Loucy (cell line): ENCODE measurements at regions not wholly inside any gene's neighbourhood (a gene's known extent, or its start where the extent isn't known, plus 50 kb on each side); places are given as distances from the start of the nearest gene placed in this dataset.

ENCODE experiments used
- H2AFZ ChIP-seq: fragments of 200-600 bp; sonication (generic); 2 replicates; pipeline ENCODE4 v1.6.0; 2016; ENCODE audit warnings: antibody characterized with exemption, mild to moderate bottlenecking, low read length, moderate library complexity
- H3F3A ChIP-seq: fragments of 200-600 bp; 2 replicates; pipeline ENCODE4 v1.6.0; 2016; ENCODE audit warnings: antibody characterized with exemption, low read depth, mild to moderate bottlenecking
- H3K27me3 ChIP-seq: fragments of 200-600 bp; sonication (generic); 2 replicates; pipeline ENCODE4 v1.6.1; 2014; ENCODE audit warnings: low read length, mild to moderate bottlenecking; ENCODE audit not compliant: insufficient read depth, poor library complexity, severe bottlenecking
- H3K36me3 ChIP-seq: fragments of 200-600 bp; sonication (generic); 2 replicates; pipeline ENCODE4 v1.6.1; 2016; ENCODE audit warnings: low read length; ENCODE audit not compliant: insufficient read depth
- H3K4me1 ChIP-seq: fragments of 200-600 bp; sonication (generic); 2 replicates; pipeline ENCODE4 v1.5.1; 2014; ENCODE audit warnings: low read length, mild to moderate bottlenecking; ENCODE audit not compliant: insufficient read depth, poor library complexity, severe bottlenecking
- H3K4me2 ChIP-seq: fragments of 200-600 bp; sonication (generic); 2 replicates; pipeline ENCODE4 v1.6.0; 2014; ENCODE audit warnings: antibody characterized with exemption, low read length, low read depth, mild to moderate bottlenecking; ENCODE audit not compliant: poor library complexity, severe bottlenecking
- H3K4me3 ChIP-seq: fragments of 200-600 bp; sonication (generic); 2 replicates; pipeline ENCODE4 v1.5.1; 2014; ENCODE audit warnings: low read length, mild to moderate bottlenecking, mixed read lengths; ENCODE audit not compliant: poor library complexity, severe bottlenecking
- H3K79me2 ChIP-seq: fragments of 200-600 bp; sonication (generic); 2 replicates; pipeline ENCODE4 v1.6.1; 2014; ENCODE audit warnings: low read length; ENCODE audit not compliant: insufficient read depth
- H3K9ac ChIP-seq: fragments of 200-600 bp; sonication (generic); 2 replicates; pipeline ENCODE4 v1.6.0; 2014; ENCODE audit warnings: mild to moderate bottlenecking, low read depth, low read length, moderate library complexity; ENCODE audit not compliant: poor library complexity, severe bottlenecking
- H3K9me2 ChIP-seq: fragments of 200-600 bp; sonication (generic); replicated peaks from 2 replicates; pipeline ENCODE4 v1.6.1; 2016; ENCODE audit warnings: low read depth, low read length, mixed read lengths
- H3K9me3 ChIP-seq: fragments of 200-600 bp; sonication (generic); 2 replicates; pipeline ENCODE4 v1.6.1; 2014; ENCODE audit warnings: mild to moderate bottlenecking, antibody characterized with exemption, low read length, low read depth; ENCODE audit not compliant: insufficient read depth
- H4K20me1 ChIP-seq: fragments of 200-600 bp; sonication (generic); 2 replicates; pipeline ENCODE4 v1.6.0; 2014; ENCODE audit warnings: antibody characterized with exemption, low read length, mild to moderate bottlenecking; ENCODE audit not compliant: insufficient read depth, poor library complexity, severe bottlenecking
- EZH2phosphoT487 ChIP-seq: fragments of 200-600 bp; IDR thresholded peaks from 2 replicates; pipeline ENCODE4 v1.6.1; 2018; ENCODE audit warnings: antibody characterized with exemption, mild to moderate bottlenecking, moderate library complexity, borderline replicate concordance
- TF ChIP-seq, protein P1 (sequence below): fragments of 200-600 bp; sonication (generic); conservative IDR thresholded peaks from 2 replicates; pipeline ENCODE4 v1.5.1; 2014; ENCODE audit warnings: mild to moderate bottlenecking, antibody characterized with exemption, low read length

DNA sequence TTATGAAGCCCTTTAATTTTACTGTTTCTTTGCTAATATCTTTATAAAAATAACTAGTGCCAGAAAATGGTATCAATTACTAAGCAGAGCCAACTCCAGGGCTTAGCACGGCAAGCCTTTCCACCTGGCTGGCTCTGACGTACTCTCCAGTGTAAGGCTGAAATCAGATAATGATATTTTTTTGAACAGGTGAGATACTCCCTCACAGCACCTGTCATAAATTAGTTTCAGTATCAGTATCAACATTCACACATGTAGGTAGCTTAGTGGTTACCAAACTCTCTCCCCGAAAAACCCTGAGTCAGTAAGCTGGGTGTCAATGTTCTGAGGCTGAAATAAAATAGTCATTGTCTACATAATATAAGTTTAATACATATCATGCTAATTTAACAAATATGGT lies 710.1 kb downstream of the SQOR start:
- Histone ChIP-seq H3K27me3 (no peaks in the 10 kb centered on the region), H3F3A (no peaks in the 10 kb centered on the region), H3K9ac (no peak overlapping the region), H3K4me2 (no peak overlapping the region), H3K4me1 (no peaks in the 10 kb centered on the region), H3K79me2 (no peaks in the 10 kb centered on the region), H2AFZ (no peak overlapping the region), H3K36me3 (no peaks in the 10 kb centered on the region), H4K20me1 (no peaks in the 10 kb centered on the region), H3K9me3 (no peaks in the 10 kb centered on the region), H3K9me2 (no peaks in the 10 kb centered on the region; the same call in 1 of the 2 replicates), H3K4me3 (no peak overlapping the region)
- TF ChIP-seq, protein P1, sequence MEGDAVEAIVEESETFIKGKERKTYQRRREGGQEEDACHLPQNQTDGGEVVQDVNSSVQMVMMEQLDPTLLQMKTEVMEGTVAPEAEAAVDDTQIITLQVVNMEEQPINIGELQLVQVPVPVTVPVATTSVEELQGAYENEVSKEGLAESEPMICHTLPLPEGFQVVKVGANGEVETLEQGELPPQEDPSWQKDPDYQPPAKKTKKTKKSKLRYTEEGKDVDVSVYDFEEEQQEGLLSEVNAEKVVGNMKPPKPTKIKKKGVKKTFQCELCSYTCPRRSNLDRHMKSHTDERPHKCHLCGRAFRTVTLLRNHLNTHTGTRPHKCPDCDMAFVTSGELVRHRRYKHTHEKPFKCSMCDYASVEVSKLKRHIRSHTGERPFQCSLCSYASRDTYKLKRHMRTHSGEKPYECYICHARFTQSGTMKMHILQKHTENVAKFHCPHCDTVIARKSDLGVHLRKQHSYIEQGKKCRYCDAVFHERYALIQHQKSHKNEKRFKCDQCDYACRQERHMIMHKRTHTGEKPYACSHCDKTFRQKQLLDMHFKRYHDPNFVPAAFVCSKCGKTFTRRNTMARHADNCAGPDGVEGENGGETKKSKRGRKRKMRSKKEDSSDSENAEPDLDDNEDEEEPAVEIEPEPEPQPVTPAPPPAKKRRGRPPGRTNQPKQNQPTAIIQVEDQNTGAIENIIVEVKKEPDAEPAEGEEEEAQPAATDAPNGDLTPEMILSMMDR: no peak
- TF ChIP-seq EZH2phosphoT487: no peak

DNA sequence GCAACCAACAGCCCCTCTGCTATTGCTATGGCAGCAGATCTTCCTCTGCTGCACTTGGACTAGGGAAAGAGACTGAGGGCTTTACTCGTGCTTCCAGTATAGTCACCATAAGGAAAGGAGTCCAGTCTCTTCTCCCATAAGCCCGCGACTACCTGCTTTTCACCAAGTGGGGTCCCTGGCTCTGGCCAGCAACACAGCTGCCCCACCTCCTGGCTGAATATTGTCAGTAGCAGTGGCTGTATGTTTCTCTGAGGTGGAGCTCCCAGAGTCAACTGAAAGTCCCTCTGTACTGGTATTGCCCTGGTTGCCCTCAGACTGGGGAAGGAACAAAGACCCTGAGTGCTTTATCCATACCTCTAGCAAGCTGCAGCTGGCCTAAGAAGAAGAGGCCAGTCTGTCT lies 719.6 kb downstream of the SQOR start:
- TF ChIP-seq EZH2phosphoT487: no peak
- TF ChIP-seq, protein P1: no peak
- no peaks in the 10 kb centered on the region for H3K9me2 ChIP-seq
- no peak overlapping the region for H3K4me2 ChIP-seq
- H3K9me3 ChIP-seq: no peaks in the 10 kb centered on the region
- no peaks in the 10 kb centered on the region for H3K79me2 ChIP-seq
- H3K4me1 ChIP-seq: no peaks in the 10 kb centered on the region
- H3K4me3 ChIP-seq: no peak overlapping the region
- H3K9ac ChIP-seq: no peak overlapping the region
- H3K36me3 ChIP-seq: no peaks in the 10 kb centered on the region
- H3F3A ChIP-seq: no peaks in the 10 kb centered on the region
- H3K27me3 ChIP-seq: no peaks in the 10 kb centered on the region
- no peaks in the 10 kb centered on the region for H4K20me1 ChIP-seq
- H2AFZ ChIP-seq: no peak overlapping the region

DNA sequence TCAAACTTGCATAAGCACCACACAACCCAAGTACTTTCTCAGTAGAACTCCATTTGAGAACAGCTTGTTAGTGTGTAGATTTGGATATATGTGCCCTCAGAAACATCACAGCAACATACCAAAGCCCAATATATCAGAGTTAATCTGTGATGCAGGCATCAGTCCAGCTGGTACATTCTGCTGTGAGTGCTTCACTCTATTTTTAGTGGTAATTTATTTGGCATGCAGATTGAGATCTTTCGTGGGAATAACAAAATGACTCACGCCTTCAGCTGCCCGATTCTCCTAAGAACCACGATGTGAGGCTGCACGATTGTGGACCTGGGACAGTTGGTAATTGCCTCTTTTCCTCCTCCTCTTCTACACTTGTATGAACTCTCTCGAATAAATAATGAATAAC lies 730.7 kb downstream of the SQOR start:
- Histone ChIP-seq H2AFZ (no peak overlapping the region), H4K20me1 (no peaks in the 10 kb centered on the region), H3K36me3 (no peaks in the 10 kb centered on the region), H3K4me3 (no peak overlapping the region), H3K9ac (no peak overlapping the region), H3K4me1 (no peaks in the 10 kb centered on the region), H3K9me3 (no peaks in the 10 kb centered on the region; the same call in 1 of the 2 replicates), H3K9me2 (no peaks in the 10 kb centered on the region), H3K79me2 (no peaks in the 10 kb centered on the region), H3K4me2 (no peak overlapping the region), H3F3A (no peaks in the 10 kb centered on the region), H3K27me3 (no peaks in the 10 kb centered on the region)
- no peak for TF ChIP-seq EZH2phosphoT487
- TF ChIP-seq, protein P1: no peak
